HG03469 (cell line): ENCODE measurements at regions not wholly inside any gene's neighbourhood (a gene's known extent, or its start where the extent isn't known, plus 50 kb on each side); places are given as distances from the start of the nearest gene placed in this dataset.

Experiments
- ATAC-seq: cut with Tn5 transposase; IDR thresholded peaks from one replicate; pipeline ENCODE4 v1.9.1; 2021; ENCODE audit warnings: mild to moderate bottlenecking, moderate library complexity, moderate number of reproducible peaks; ENCODE audit not compliant: unreplicated experiment

DNA sequence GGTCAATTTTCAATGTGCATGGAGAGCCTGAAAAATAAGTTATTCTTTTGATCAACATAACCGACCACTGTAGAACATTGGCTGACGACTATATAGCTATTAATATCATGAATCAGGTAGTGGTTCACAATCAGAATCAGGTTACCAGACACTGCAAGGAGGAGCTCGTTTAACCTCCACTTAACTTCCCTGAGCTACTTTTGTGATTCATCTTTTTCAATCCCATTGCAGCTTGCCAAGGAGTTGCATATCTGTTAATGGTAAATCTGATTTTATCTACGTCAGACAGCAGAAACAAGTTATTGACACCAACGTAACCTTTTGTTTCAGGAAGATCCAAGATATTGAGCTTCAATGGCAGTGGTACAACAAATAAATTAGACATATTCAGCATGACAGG is 2263.8 kb upstream of the ACO1 start:
- no peak for ATAC-seq

DNA sequence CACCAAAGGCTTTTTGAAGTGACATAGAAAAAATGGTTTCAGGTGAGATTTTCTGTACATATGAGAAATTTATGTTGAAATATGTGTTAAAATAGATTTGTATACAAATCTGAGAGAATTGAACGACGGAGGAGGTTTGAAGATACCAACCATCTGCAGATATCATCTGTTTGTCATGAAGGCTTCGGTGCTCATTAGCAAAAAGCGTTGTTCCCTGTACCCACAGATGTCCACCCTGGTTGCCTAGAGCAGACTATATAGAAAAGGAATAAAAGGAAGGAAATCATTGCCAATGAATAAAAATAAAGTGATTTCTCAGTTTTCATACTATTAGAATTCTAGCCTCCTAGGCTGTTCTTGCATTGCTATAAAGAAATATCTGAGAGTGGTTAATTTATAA is 2262.8 kb upstream of the ACO1 start:
- no peak for ATAC-seq

DNA sequence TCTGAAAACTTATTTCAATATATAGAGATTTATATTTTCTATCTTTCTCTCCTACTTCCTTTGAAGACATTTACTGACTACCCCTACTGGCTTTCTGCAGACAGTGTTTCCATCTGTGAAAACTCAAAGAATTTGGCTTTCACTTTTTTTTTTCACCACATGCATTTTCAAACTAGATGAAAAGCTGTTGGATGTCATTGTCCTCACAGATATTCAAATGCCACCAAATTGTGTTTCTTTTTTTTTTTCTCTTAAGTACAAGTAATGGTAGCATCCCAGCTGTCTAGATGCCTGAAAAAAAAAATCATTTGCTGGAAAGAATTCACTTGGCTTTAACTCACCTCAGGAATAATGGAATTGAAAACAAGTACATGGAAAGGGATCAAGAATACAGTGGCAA is 2258.6 kb upstream of the ACO1 start:
- no peak for ATAC-seq

DNA sequence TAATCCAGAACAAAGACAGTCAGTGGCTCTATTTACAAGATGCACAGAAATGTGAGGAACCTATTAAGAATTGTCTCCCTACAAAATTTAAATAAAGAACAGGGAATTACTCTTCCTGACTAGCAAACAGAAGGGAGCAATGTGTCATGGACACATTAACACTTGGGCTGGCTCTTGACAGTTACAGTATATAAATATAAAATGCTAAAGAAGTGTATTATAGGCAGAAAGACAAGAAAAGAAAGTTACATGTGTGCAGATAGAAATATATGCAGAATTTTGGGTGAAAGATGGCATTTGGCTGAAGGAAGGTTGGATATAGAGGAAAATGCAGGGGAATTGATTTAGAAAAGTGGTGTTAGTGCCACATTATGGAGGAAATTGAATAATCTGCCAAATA is 2257.1 kb upstream of the ACO1 start:
- no peak for ATAC-seq

DNA sequence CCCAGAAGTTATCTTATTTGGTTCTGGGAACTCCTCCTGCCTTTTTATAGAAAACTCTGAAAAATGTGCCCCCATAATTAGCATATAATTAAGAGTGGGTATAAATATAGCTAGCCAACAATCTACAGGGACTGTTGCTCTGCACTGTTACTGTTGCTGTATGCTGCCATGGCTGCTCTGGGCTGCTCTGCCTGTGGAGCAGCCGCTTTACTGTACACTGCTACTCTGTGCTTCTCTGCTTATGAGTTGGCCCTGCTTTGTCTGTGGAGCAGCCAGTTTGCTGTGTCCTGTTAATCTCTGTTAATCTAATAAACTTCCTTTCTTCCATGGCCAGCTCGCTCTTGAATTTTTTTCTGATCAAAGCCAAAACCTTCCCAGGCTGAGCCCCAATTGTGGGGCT is 2244.0 kb upstream of the ACO1 start:
- no peak for ATAC-seq

DNA sequence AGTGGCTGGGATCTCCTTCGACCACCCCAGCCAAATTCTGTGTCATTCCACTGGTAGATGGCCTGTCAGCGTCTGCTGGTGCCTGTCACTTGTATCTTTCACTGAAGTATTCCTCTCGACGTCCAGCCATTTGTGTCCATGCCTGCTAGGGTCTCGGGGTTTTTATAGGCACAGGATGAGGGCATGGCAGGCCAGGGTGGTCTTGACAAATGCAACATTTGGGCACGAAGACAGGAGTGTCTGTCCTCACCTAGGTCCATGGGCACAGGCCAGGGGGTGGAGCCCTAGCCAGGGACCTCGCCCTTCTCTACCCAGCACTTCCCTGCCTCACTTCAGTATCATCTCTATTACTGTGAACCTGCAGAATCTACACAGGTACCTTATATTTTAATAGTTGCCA is 2223.9 kb upstream of the ACO1 start:
- ATAC-seq: no peak

DNA sequence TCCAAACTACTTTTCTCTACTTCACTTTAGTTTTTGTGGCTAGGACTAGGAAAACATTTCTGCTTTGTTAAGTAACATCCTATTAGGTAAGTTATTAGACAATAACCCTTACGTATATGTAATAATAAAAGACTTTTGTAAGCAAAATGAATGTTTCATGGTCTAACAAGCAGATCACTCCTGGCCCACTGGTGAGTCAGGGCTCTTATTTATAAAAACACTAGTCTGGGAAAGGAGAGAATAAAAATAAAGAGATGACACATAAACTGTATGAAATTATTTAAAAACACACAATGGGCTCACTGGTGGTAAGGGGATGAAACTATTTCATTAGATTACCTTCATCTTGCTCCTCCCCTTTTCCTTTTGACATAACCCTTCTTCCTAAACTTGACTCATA is 2212.2 kb upstream of the ACO1 start:
- no peak for ATAC-seq

DNA sequence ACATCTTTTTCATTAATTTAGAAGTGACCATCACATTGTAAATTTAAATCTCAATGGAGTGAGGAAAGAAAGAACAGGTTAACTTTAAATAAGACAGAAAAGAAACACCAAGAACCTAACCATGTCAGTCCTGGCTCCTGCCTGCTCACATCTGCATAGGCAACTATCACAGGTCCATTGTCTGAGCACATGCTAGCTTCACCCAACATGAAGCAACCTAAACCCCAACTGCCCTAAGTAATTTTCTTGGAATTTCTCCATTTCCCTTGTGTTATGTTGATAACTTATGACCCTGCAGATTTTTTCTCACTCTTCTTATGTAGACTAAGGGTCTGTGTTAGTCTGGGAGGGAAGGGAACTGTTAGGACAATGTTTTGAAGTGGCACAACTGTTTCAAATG is 2205.8 kb upstream of the ACO1 start:
- no peak for ATAC-seq

DNA sequence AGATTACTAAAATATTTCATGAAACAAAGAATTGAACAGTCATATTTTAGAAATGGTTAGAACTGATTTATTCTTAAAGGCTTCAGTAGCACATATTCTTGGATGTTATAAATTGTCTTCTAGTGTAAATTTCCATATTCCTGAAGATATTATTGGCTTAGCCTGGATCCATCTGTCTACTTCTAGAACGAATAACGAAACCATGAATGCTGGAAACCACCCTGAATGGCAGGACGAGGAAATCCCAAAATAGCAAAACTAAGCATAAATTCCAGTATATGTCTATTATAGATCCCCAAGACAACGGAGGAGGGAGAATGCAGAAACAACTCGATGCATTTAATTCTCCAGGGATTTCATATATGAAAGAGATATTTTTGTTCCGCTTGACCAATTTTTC is 2191.0 kb upstream of the ACO1 start:
- ATAC-seq: no peak

DNA sequence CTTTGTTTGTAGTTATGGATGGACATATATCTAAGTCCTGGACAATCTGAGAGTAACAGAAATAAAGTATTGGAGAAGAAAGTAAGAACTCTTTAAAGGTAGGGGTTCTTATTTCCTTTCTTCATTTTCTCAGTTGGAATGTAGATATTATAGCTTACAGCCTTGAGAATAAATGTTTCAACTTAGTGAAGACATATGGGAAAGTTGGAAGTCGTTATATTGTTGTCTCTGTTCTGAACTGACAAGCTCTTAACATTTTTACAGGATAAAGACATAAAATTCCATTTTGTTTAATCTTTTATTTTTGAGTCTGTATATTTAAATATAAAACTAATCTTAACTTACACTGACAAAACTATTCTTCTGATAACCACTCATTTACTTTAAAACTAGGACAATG is 2187.5 kb upstream of the ACO1 start:
- ATAC-seq: no peak

DNA sequence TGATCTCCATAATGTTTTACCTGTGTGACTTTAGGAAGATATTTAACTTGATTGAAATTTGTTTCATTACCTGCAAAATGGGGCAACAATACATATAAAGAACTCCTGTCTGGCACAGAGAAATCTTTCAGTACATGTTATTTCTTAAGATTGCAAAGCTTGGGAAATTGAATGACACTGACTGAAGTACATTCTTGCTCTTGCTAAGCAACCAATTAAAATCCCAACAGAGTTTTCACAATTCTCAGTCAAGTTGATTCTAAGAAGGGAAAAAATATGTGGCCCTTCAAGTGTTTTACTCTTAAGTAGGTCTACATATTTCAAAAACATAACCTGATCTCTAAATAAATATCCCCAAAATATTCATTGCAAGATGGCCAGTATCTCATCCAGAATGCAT is 2187.0 kb upstream of the ACO1 start:
- ATAC-seq: no peak

DNA sequence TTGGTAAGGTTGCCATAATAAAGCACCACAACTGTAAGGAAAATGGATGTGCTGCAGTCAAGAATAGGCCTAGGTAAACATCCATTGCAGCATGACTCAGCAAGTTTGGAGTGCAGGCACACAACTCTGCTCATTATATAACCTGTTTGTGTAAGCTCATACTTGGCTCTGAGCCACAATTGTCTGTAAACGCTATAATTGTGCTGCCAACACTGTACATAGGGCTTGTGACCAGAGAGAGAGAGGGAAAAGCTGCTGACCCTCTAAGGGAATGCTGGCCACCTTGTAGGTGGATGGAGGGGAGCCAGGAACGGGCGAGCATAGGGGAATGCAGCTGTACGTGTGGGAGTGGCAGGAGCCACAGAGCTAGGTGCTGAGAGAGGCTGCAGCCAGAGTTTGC is 2186.5 kb upstream of the ACO1 start:
- ATAC-seq: no peak

DNA sequence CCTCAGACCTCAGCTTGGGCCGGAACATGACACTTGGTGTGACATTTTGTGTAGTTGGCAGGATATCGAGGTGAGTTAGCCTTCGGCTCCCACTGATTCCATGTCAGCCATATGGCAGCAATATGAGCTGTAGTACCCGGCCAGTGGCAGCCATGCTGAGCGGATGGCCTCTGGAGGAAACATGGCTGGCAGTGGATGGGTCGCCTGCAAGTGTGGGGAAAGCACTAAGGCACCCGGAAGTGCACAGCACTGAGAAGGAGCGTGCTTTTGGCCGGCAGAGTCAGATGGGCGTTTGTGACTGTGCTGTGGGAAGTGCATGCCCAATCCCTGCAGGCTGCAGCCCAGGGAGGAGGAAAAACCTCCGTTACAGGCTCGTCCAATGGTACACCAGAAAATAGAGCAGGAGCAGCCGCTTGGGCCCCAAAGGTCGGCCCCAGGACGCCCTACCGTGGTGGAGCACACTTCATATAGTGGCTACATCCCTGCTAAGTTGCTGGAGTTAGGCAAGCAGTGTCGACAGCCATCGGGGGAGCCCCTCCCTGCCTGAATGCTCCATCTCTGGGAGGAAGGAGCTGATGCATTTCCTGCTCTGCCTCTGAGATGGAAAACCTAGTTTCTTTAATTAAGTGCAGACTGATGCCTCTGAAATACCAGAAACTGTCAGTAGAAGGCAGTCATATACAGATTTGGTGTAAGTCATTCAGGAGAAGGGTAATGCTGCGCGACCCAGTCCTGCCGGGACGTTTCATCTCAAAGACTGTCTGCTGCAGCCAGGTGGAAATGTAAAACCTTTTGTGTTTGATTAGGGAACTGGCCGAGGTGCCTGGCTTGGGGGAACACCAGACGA is 2185.8 kb upstream of the ACO1 start:
- ATAC-seq: no peak

DNA sequence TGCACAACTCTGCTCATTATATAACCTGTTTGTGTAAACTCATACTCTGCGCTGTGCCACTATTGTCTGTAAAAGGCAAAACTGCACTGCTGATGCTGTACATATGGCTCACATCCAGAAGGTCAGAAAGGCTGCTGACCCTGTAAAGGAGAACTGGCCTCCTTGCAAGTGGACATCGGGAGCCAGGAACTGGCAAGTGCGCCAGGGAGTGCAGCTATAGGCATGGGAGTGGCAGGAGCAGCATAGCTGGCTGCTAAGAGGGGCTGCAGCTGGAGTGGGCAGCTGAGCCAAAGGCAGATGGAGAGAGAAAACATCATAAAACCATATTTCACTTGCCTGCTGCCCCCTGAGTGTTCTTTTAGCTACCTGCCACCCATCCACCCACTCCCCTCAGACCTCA is 2183.4 kb upstream of the ACO1 start:
- ATAC-seq: no peak

DNA sequence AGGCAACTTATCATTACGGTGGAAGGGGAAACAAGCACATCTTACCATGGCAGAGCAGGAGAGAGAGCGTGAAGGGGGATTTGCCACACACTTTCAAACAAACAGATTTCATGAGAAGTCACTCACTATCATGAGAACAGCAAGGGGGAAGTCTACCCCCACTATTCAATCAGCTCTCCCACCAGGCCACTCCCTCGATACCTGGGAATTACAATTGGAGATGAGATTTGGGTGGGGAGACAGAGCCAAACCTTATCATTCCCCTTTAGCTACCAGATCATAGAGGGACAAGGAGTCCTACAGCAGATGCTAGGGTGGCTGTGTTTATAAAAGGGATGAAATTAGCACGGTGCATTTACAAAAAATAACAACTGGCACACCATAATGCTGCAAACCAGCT is 2149.4 kb upstream of the ACO1 start:
- no peak for ATAC-seq

DNA sequence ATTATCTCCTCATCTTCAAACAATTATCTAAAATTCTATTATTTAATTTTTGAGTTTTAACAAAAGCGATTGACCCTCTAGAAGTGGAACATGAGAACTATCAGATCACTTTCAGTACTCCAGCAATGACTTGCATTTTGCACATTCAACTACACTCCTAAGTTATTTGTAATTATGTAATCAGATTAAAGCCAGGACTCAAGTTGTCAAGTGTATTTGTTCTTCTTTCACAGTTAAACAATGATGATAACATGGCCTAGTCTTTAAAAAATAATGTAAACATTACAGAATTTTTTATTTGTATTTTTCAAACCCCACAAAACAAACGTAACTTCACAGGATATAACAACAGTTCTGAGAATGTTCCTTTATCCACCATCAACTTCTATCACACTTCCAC is 2148.9 kb upstream of the ACO1 start:
- no peak for ATAC-seq

DNA sequence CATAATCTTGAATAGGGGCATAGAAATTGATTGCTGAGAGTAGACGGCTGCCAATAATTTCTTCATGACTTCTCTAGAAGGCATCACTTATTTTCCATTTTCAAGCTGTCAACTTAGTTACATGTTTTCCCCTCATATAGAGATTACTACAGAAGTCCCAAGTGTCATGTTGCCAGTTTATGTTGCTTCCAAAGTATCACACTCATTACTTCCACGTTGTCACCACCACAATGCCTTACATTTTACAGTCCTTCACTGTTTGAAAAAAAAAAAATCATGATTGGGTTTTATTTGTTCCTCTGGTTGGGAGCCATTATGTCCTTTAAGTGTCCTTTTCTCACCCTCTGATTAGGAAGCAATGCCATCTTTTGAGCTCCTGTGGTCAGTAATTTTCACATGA is 2144.6 kb upstream of the ACO1 start:
- no peak for ATAC-seq

DNA sequence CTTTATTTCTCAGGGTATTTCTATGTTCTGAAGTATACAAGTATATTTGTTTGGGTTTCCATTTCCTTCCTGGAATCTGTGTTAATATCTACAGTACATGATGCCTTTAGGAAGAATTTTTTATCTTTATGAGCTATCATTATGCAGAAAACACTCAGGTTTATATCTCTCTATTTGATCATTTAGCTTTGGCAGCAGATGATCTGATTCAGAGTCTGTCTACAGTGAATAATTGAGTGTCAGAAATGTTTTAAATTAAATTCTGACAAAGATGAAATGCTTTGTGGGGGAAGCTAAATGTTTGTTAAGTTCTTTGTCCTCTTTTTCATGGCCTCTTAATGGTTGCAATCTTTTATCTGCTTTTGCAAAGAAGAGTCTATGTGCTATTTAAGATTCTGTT is 2141.0 kb upstream of the ACO1 start:
- no peak for ATAC-seq

DNA sequence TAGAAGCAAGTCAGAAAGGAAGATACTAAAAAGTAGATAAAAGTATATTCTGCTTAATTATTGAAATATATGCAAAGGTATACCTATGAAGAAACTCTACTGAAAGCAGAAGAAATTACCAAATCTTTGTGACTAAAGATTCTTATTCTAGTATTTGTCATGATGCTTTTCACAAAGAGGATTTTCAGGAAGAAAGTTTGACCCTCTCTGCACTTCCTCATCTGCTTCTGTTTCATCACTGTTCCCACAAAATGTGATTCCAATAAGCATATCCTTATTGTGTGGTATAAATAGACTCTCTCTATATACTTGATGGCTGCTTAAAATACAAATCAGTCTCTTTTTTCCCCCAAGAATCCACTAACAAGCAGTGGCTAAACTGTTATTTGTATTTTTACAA is 2139.6 kb upstream of the ACO1 start:
- ATAC-seq: no peak

DNA sequence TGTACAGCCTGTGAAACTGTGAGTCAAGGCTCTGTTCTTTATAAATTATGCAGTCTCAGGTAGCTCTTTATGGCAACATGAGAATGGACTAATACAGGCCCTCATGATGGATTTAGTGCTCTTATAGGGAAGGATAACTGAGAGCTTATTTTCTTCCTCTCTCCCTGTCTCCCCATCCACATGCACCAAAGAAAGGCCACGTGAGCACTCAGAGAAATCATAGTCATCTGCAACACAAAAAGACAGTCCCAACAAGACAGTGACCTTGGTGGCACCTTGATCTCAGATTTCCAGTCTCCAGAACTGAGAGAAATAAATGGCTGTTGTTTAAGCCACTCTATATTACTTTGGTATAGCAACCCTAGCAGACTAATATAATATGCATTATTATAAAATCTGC is 2133.6 kb upstream of the ACO1 start:
- ATAC-seq: no peak

DNA sequence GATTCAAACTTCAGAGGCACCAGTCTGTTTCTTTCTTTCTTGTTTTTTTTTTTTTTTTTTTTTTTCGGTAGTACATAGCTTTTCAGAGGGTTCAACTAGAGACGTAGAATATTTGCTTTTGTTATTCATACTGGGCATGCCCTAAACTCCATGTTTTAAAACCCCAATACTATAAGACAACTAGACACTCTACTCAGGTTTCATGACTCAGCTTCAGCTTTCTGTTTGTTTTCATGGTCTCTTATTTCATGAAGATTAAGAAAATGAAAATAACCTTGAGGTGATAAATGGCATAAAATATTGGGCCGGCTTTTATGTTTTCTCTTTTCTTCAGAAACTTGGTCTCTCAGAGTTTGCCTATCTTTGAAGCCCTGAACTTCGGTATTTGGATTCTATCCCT is 2126.3 kb upstream of the ACO1 start:
- ATAC-seq: no peak

DNA sequence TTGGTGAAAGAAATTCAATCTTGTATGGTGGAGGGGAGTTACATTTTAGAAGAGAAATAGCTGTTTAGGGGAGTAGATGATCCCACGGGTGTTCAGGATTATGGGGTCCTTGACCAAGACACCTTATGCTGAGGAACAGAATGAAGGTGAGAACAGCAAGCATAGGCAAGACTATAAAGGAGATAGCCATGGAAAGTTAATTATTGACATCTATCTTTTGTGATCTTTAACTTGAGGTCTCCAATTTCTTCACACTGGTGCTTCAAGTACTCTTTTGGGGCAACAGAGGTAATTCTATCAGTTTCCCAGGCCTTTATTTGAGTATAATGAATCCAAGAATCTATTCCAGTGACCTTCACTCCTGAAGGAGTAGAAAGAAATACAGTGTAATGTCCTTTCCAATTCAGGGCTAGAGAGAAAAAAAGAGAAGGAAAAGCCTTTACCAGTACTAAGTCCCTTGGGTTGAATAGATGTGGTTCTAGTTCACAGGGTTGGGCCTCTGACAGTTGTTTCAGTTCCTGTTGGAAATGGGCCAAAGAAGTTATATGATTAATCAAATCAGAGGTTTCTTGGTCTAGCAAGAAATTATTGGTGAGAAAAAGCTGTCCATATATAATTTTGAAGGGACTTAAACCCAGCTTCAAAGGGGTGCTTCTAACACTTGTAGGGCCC is 2104.1 kb upstream of the ACO1 start:
- ATAC-seq: no peak

DNA sequence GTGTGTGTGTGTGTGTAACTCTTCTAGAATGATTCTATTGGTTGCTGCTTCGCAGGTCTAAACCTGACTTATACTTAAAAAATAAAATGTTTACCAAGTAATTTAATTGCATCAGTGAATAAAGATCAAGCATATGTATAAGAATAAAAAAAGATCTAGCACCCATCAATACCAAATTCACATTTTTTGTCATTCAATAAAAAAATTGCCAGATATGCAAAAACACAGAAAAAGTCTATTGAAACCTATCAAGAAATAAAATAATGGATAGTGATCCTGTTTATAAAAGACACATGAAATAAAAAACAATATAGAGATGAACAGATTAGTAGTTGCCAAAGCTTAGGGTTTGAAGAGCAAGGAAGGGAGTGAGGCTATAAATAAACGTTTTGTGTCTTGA is 2095.0 kb upstream of the ACO1 start:
- ATAC-seq: no peak
